Astrocyte of the spinal cord (primary cell): ENCODE measurements at regions not wholly inside any gene's neighbourhood (a gene's known extent, or its start where the extent isn't known, plus 50 kb on each side); places are given as distances from the start of the nearest gene placed in this dataset.

Experiments
- DNase-seq: peaks from one replicate; pipeline ENCODE4 v3.0.0; 2011; ENCODE audit warnings: low read depth, low spot score
- H3K4me3 ChIP-seq: 2 replicates; pipeline ENCODE4 v1.5.1; 2011; ENCODE audit warnings: low read depth, mild to moderate bottlenecking, low read length, moderate library complexity
- CTCF ChIP-seq: IDR thresholded peaks from 2 replicates; pipeline ENCODE4 v1.5.1; 2012; ENCODE audit warnings: low read depth, mild to moderate bottlenecking, low read length, inconsistent platforms
- in situ Hi-C: cut with HindIII; loops from 2 replicates; pipeline ENCODE4 v1.10.0; 2017; ENCODE audit warnings: low sequenced_read_pairs

- in situ Hi-C loops: no loop called here
These were observed 184.3 kb upstream of the PPP2R3A start for GRCh38 chr3:135781026-135781815.

GRCh38 chr3:135784557-135784956, 181.0 kb upstream of the PPP2R3A start:
- DNase-seq: no peak
- in situ Hi-C loops: no loop called here
- TF ChIP-seq CTCF: no peak

More at GRCh38 chr3:135781026-135781815, 184.3 kb upstream of the PPP2R3A start:
- DNase-seq: no peak
- no peak for TF ChIP-seq CTCF
- no peak overlapping the region for H3K4me3 ChIP-seq

GRCh38 chr3:135788146-135788545, 177.4 kb upstream of the PPP2R3A start:
- no peak for TF ChIP-seq CTCF

More at GRCh38 chr3:135784557-135784956, 181.0 kb upstream of the PPP2R3A start:
- no peak overlapping the region for H3K4me3 ChIP-seq

GRCh38 chr3:135788978-135789377, 176.6 kb upstream of the PPP2R3A start:
- no peak for TF ChIP-seq CTCF
- in situ Hi-C loops: no loop called here
- DNase-seq: no peak
- H3K4me3 ChIP-seq: no peak overlapping the region

More at GRCh38 chr3:135788146-135788545, 177.4 kb upstream of the PPP2R3A start:
- in situ Hi-C loops: no loop called here
- H3K4me3 ChIP-seq: no peak overlapping the region
- no peak for DNase-seq

GRCh38 chr3:135792174-135792573, 173.4 kb upstream of the PPP2R3A start:
- no peak overlapping the region for H3K4me3 ChIP-seq
- DNase-seq: no peak
- in situ Hi-C loops: no loop called here
- no peak for TF ChIP-seq CTCF

- no peak overlapping the region for H3K4me3 ChIP-seq
- no peak for TF ChIP-seq CTCF
- no peak for DNase-seq
- in situ Hi-C loops: no loop called here
These were observed 172.6 kb upstream of the PPP2R3A start for GRCh38 chr3:135792858-135793475.
